ENCODE measurements at regions not wholly inside any gene's neighbourhood (a gene's known extent, or its start where the extent isn't known, plus 50 kb on each side); places are given as distances from the start of the nearest gene placed in this dataset.

DNA sequence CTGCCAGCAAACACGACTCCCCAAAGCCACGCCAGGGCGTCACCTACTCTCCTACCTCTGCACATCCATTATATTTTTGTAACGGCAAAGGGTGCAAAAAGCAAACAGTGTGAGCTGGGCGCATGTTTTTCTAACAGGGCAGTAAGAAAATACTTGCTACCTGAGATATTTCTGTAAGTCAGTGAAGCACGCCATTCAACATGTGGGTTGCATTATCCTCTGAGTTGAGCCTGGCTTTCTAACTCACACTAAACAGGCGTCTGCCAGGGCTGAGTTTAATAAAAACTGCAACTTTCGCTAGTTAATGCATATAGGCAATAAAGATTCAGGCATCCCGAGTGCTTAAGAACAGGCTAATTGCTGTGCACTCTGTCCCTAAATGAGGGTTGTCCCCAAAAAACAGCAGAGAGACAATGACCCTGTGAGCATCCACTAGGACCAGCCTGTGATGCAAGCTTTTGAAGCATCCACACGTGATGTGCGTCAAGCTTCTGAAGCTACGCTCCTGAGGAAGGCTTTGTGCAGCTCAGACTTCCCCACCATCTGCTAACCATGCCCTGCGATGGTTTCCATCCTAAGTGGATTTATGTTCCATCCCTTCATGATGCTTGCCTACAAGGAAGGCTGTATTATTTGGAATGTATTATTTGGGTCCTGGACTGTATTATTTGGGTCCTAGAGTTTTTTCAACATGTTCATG, 70.0 kb upstream of the SIM2 start:
- DNase-seq (ENCODE audit: low spot score): no peak

GRCh38 chr21:36630485-36631206, 68.3 kb upstream of the SIM2 start:
- DNase-seq (ENCODE audit: low spot score): peak; percentile 53

- no peak for DNase-seq (ENCODE audit: low spot score)
Observed at GRCh38 chr21:36636016-36636415, 62.9 kb upstream of the SIM2 start.

DNA sequence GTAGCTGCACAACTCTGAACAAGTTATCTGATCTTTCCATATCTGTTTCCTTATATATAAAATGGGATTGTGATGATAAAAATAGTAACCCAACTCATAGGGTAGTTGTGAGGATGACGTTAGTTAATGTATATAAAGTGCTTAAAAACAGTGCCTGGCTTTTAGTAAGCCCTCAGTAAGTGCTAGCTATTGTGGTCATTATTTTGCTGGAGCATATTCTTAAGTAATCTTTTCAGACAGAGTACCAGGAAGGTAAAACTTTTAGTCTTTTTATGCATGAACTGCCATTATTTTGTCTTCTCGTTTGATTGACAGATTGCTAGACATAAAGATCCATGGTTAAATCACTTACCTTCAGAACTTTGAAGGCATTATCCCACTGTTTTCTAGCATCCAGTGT, 62.5 kb upstream of the SIM2 start:
- no peak for DNase-seq (ENCODE audit: low spot score)

DNA sequence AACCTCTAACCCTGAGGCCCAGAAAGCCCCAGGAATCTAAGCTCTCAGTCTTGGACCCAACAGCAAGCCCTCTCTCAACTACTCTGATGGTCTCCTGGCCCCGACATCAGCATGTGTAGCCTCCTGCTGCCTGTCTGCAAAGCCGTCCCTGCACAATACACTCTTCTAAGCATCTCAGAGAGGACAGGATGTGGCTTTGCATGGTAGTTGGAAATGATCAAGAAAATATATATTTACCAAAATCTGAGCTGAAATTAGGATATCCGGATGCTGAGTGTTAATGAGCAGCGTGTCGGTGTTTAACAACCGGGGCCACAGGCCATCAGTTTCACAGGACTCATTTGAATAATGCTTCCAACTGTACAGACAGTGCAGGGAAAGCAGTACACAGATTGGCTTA, 59.1 kb upstream of the SIM2 start:
- DNase-seq (ENCODE audit: low spot score): no peak

DNA sequence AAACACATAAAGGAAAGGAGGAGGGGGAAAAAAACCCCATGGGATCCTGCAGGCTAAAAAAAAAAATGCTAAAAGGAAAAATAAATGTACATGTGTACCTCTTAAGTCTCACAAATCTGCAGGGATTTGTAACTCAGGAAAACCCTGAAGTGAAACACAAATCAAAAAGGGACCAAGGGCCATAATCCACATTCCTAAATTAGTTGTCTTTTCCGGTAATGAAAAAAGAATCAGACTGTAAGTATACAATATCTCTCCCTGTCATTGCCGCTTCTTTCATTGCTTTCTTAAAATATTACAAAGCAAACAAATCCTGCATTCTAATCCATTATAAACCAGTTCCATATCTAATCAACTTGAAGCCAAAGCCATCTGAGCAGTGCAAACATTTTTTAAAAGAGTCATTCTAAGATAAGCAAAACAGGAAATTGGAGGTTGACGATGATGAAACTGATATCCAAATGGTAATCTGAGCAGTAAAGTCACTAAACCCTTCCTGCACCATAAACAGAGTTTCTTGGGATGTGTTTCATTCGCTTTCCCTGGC, 58.7 kb upstream of the SIM2 start:
- no peak for DNase-seq (ENCODE audit: low spot score)

DNA sequence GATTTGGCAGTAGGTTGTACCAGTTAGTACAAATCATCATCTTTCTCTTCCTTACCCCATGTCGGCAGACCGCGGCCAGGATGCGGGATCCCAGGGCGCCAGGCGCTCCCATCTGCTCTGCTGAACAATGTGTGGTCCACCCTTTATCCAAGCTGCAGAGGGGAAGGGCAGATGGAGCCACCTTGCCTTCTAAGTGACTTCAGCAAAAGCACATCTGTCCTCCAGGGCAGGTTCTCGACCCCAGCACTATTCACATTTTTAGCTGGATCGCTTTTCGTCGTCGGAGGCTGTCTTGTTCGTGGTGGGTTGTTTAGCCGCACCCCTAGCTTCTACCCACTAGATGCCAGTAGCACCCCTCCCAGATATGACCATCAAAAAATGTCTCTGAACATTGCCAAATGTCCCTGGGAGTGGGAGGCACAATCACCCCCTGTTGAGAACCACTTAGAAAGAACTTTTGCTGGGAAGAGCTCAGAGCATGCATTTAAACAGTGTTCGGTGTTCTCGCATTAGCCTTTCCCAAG, 58.1 kb upstream of the SIM2 start:
- no peak for DNase-seq (ENCODE audit: low spot score)

DNA sequence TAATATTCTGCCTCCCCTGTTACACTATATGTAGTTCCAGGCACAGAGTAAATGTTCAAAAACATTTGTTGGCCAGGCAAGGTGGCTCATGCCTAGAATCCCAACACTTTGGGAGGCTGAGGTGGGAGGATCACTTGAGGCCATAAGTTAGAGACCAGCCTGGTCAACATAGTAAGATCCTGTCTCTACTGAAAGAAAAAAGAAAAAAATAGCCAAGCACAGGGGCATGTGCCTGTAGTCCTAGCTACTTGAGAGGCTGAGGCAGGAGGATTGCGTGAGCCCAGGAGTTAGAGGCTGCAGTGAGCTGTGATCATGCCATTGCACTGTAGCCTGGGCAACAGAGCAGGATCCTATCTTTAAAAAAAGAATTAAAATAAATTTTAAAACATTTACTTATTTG, 57.6 kb upstream of the SIM2 start:
- no peak for DNase-seq (ENCODE audit: low spot score)

DNA sequence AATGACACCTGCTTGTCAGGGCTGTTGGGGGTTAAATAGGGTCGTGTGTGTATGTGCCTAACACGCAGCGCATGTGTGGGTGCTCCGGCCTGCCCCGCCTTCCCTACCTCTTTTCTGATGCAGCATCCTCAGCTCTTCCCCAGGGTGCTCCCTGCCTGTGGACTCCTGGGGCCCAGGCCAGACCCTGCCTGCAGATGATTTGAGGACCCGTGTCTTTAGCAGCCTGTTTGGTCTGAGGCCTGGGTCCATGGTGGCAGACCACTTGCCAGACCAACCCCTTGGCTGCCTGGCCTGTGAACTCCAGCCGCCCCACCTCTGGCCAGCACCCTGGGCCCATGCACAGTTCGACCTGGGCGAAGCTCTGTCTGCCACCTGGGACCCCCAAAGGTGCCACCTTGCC, 57.0 kb upstream of the SIM2 start:
- DNase-seq (ENCODE audit: low spot score): no peak

DNA sequence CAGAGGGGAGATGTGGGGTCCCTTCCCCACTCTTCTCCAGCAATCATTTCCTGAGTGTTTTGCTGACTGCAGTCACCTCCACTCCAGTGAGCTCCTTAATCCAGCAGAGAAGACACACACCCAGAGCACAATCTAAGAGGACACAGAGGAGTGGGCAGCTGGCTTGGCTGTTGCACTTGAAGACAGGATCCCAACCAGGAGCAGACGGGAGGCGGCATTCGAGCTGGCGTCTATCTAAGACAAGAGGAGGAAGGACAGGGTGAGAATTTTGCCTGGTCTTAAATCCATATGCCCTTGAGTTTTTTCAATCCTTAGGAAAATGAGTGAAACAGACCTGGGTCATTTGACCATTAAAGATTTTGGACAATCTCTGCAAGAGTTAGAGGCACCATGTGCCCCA, 56.1 kb upstream of the SIM2 start:
- DNase-seq (ENCODE audit: low spot score): no peak

GRCh38 chr21:36643374-36644250, 55.3 kb upstream of the SIM2 start:
- DNase-seq (ENCODE audit: low spot score): no peak

DNA sequence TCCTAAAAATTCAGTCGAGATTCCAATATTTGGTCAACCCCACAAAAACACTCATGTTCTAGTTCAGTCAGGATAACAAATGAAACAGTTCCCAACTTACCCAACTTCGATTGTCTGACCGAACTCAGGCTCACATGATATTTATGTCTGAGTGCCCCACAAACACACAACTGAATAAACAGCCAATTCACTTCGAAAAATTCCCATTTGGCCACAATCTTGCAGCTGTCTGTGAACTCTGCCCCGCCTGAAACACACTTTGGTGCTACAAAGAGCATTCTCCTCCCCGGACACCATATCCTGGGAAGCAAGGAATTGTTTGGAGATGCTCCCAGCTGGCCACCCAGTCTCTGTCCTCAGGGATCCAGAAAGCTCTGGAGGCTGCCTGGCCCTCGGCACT, 52.9 kb upstream of the SIM2 start:
- no peak for DNase-seq (ENCODE audit: low spot score)

DNA sequence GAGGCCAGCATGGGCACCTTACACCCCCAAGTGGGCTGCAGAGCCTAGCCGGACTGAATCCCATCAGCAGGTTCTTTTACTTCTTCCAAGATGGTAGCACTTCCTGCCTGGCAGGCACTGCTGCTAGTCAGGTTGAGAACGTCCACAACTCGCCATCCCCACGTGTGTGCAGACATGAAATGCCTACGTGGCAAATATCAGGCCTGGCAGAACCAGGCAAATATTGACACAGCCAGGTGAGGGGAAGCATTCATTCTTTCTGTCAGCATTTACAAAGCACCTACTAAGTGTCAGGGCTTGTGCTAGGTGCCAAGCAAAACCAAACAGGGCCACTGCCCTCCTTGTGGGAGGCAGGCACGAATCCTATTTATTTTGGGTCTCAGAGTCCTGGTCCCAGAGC, 52.3 kb upstream of the SIM2 start:
- DNase-seq (ENCODE audit: low spot score): no peak

DNA sequence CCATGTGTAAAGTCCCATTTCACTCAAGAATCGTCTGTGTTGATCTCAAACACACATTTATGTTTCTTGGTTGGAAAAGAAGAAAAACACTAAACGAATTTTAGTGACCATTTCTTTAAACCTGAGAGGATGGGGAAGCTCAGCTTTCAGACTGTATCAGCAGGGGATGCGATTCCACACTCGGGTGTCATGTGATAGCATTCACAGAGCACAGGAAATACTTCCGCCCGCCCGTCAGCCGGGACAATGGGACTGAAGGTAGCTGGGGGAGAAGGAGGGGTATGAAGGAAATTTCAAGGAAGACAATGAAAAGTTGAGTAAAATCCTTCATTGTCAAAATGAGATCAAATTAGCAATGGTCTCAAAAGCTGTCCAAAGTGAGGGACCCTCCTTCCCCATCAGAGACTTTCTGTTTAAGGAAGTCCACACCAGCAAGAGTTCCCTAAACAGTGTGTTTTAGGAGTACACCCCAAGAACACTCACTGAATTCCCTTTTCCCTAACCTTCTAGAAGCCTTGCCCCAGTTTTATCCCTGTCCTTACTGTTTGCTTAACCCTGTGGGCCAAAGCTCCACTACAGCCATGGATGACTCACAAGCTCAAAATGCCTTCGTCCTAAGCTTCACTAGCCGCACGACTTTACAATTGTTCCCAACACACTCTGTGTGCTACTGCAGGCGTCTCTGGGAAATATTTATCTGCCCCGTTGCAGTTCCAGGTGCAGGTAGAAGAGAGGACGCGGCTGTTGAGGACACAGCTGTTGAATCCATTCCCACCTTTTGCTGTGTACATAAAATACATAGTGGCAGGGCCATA, 51.4 kb upstream of the SIM2 start:
- no peak for DNase-seq (ENCODE audit: low spot score)

Measured in ureter (tissue), 1 donor.